ENCODE measurements at regions not wholly inside any gene's neighbourhood (a gene's known extent, or its start where the extent isn't known, plus 50 kb on each side); places are given as distances from the start of the nearest gene placed in this dataset.

DNA sequence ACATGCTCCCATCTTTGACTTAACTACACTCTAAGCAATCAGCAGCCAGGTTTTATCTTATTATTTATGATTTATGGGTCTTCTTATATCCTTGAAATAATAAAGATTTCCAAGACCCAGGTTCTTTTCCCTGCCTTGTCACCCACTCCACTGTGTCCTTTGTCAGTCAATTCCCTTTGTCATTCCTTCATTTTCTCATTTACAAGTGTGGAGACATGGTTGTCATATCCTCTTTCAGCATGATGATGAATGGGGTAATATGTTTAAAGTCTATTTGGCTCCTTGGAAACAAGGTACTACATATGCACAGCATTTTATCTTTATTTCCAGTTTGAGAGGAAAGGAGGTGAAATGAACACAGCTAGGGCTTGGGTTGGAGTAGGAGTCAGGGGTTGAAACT lies 521.8 kb downstream of the LMO7 start:
- TF ChIP-seq, protein P1, sequence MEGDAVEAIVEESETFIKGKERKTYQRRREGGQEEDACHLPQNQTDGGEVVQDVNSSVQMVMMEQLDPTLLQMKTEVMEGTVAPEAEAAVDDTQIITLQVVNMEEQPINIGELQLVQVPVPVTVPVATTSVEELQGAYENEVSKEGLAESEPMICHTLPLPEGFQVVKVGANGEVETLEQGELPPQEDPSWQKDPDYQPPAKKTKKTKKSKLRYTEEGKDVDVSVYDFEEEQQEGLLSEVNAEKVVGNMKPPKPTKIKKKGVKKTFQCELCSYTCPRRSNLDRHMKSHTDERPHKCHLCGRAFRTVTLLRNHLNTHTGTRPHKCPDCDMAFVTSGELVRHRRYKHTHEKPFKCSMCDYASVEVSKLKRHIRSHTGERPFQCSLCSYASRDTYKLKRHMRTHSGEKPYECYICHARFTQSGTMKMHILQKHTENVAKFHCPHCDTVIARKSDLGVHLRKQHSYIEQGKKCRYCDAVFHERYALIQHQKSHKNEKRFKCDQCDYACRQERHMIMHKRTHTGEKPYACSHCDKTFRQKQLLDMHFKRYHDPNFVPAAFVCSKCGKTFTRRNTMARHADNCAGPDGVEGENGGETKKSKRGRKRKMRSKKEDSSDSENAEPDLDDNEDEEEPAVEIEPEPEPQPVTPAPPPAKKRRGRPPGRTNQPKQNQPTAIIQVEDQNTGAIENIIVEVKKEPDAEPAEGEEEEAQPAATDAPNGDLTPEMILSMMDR (conservative IDR thresholded peaks at IDR 0.05), result no peak
- no peak for TF ChIP-seq EZH2 (IDR thresholded peaks at IDR 0.05; ENCODE audit: low read depth)
